ENCODE measurements at regions not wholly inside any gene's neighbourhood (a gene's known extent, or its start where the extent isn't known, plus 50 kb on each side); places are given as distances from the start of the nearest gene placed in this dataset.
"Not testable (repeated sequence)": the region's sequence is repeated elsewhere in the genome, so short reads cannot be mapped to it uniquely, and the experiment has no call there.

DNA sequence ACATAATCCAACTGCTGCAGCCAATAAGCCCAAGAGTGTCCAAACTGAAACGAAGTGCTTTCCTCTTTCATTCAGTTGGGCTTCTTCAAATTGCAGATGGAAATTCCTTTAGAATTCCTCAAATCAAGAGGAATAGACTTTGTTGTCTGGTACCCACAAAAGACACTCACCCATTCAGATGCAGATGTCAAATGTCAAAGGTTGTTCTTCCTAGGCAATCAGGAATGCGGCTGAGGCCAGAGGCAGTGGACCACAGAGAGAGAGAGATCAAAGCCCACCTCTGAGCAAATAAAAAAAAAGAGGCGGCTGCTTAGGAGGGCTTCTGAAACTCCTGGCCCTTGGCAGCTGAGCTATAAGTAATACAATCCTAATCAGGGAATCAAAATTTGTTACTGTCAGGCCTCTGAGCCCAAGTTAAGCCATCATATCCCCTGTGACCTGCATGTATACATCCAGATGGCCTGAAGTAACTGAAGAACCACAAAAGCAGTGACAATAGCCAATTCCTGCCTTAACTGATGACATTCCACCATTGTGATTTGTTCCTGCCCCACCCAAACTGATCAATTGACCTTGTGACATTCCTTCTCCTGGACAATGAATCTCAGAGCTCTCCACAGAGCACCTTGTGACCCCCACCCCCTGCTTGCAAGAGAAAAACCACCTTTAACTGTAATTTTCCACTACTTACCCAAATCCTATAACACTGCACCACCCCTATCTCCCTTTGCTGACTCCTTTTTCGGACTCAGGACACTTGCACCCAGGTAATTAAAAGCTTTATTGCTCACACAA, 303.0 kb upstream of the GJE1 start:
- DNase-seq (ENCODE audit: low spot score) (no peak), ATAC-seq (ENCODE audit: low read depth) (no peak)
- Histone ChIP-seq H3K27ac (ENCODE audit: poor library complexity, severe bottlenecking) (no peak overlapping the region), H3K9me3 (ENCODE audit: severe bottlenecking) (no peaks in the 10 kb centered on the region), H3K27me3 (ENCODE audit: insufficient read depth, poor library complexity, severe bottlenecking) (no peaks in the 10 kb centered on the region), H3K36me3 (ENCODE audit: low read depth) (no peaks in the 10 kb centered on the region), H3K4me1 (ENCODE audit: insufficient read depth, poor library complexity, severe bottlenecking) (no peaks in the 10 kb centered on the region), H3K4me3 (ENCODE audit: severe bottlenecking) (no peak overlapping the region)
- TF ChIP-seq CTCF (IDR thresholded peaks at IDR 0.05; ENCODE audit: poor library complexity, severe bottlenecking), result no peak

- TF ChIP-seq CTCF (IDR thresholded peaks at IDR 0.05; ENCODE audit: poor library complexity, severe bottlenecking), result no peak
- DNase-seq (ENCODE audit: low spot score), result no peak
- ATAC-seq (ENCODE audit: low read depth), result no peak
- H3K9me3 ChIP-seq (ENCODE audit: severe bottlenecking), result no peaks in the 10 kb centered on the region
- H3K36me3 ChIP-seq (ENCODE audit: low read depth), result no peaks in the 10 kb centered on the region
- H3K4me3 ChIP-seq (ENCODE audit: severe bottlenecking), result no peak overlapping the region
- H3K27ac ChIP-seq (ENCODE audit: poor library complexity, severe bottlenecking), result no peak overlapping the region
- no peaks in the 10 kb centered on the region for H3K27me3 ChIP-seq (ENCODE audit: insufficient read depth, poor library complexity, severe bottlenecking)
- no peaks in the 10 kb centered on the region for H3K4me1 ChIP-seq (ENCODE audit: insufficient read depth, poor library complexity, severe bottlenecking)
Measured at GRCh38 chr6:141824350-141824749, 308.4 kb upstream of the GJE1 start.

- not testable (repeated sequence) for DNase-seq (ENCODE audit: low spot score); H3K27me3 ChIP-seq (ENCODE audit: insufficient read depth, poor library complexity, severe bottlenecking); H3K9me3 ChIP-seq (ENCODE audit: severe bottlenecking); H3K36me3 ChIP-seq (ENCODE audit: low read depth); H3K4me3 ChIP-seq (ENCODE audit: severe bottlenecking); H3K4me1 ChIP-seq (ENCODE audit: insufficient read depth, poor library complexity, severe bottlenecking); H3K27ac ChIP-seq (ENCODE audit: poor library complexity, severe bottlenecking); ATAC-seq (ENCODE audit: low read depth)
Measured at GRCh38 chr6:141815039-141815438, 317.7 kb upstream of the GJE1 start.

DNA sequence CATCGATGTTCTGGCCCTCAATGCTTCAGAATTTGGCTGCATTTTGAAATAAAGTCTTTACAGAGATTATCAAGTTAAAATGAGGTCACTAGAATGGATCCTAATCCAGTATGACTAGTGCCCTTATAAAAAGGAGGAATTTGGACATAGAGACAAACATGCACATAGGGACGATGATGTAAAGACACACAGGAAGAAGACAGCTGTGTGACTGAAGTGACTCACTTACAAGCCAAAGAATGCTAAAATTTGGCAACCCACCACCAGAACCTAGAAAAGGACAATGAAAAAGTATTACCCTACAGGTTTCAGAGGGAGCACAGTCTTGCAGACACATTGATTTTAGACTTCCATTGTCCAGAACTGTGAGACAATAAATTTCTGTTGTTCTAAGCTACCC, 322.8 kb upstream of the GJE1 start:
- Histone ChIP-seq H3K36me3 (ENCODE audit: low read depth) (no peaks in the 10 kb centered on the region), H3K27me3 (ENCODE audit: insufficient read depth, poor library complexity, severe bottlenecking) (peaks cover 3% of the 10 kb centered on the region), H3K4me1 (ENCODE audit: insufficient read depth, poor library complexity, severe bottlenecking) (no peaks in the 10 kb centered on the region), H3K4me3 (ENCODE audit: severe bottlenecking) (no peak overlapping the region), H3K27ac (ENCODE audit: poor library complexity, severe bottlenecking) (no peak overlapping the region), H3K9me3 (ENCODE audit: severe bottlenecking) (no peaks in the 10 kb centered on the region)
- no peak for ATAC-seq (ENCODE audit: low read depth)
- no peak for TF ChIP-seq CTCF (IDR thresholded peaks at IDR 0.05; ENCODE audit: poor library complexity, severe bottlenecking)
- DNase-seq (ENCODE audit: low spot score), result no peak

DNA sequence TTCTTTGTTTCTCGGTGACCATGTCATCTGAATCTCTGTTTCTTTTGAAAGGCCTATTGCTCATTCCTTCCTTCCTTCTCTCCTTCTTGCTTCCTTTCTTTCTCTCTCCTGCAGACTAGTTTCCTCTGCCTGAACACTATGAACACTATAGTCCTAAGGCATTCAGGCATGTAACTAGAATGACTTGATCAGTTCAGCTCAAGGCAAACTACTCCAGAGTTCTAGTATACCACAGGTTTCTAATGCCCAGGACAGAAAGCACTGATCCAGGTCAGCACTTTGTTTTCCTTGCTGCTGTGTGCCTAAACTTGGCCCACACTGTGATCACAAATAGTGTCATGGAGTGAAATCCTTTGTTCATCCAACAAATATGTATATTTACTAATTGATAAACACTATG, 324.1 kb upstream of the GJE1 start:
- Histone ChIP-seq H3K4me3 (ENCODE audit: severe bottlenecking) (no peak overlapping the region), H3K36me3 (ENCODE audit: low read depth) (no peaks in the 10 kb centered on the region), H3K4me1 (ENCODE audit: insufficient read depth, poor library complexity, severe bottlenecking) (no peaks in the 10 kb centered on the region), H3K27me3 (ENCODE audit: insufficient read depth, poor library complexity, severe bottlenecking) (peaks cover 3% of the 10 kb centered on the region), H3K9me3 (ENCODE audit: severe bottlenecking) (no peaks in the 10 kb centered on the region), H3K27ac (ENCODE audit: poor library complexity, severe bottlenecking) (no peak overlapping the region)
- TF ChIP-seq CTCF (IDR thresholded peaks at IDR 0.05; ENCODE audit: poor library complexity, severe bottlenecking), result no peak
- ATAC-seq (ENCODE audit: low read depth), result no peak
- DNase-seq (ENCODE audit: low spot score), result no peak

- not testable (repeated sequence) for H3K27me3 ChIP-seq (ENCODE audit: insufficient read depth, poor library complexity, severe bottlenecking); H3K4me3 ChIP-seq (ENCODE audit: severe bottlenecking); ATAC-seq (ENCODE audit: low read depth); H3K27ac ChIP-seq (ENCODE audit: poor library complexity, severe bottlenecking); H3K4me1 ChIP-seq (ENCODE audit: insufficient read depth, poor library complexity, severe bottlenecking); H3K9me3 ChIP-seq (ENCODE audit: severe bottlenecking); H3K36me3 ChIP-seq (ENCODE audit: low read depth); DNase-seq (ENCODE audit: low spot score)
Measured at GRCh38 chr6:141800973-141801372, 331.8 kb upstream of the GJE1 start.

Measured in RWPE2 (cell line).